GM19035 (cell line): ENCODE measurements at regions not wholly inside any gene's neighbourhood (a gene's known extent, or its start where the extent isn't known, plus 50 kb on each side); places are given as distances from the start of the nearest gene placed in this dataset.
"Not testable (repeated sequence)": the region's sequence is repeated elsewhere in the genome, so short reads cannot be mapped to it uniquely, and the experiment has no call there.

Experiments
- ATAC-seq: cut with Tn5 transposase; IDR thresholded peaks from one replicate; pipeline ENCODE4 v1.9.1; 2021; ENCODE audit not compliant: unreplicated experiment

DNA sequence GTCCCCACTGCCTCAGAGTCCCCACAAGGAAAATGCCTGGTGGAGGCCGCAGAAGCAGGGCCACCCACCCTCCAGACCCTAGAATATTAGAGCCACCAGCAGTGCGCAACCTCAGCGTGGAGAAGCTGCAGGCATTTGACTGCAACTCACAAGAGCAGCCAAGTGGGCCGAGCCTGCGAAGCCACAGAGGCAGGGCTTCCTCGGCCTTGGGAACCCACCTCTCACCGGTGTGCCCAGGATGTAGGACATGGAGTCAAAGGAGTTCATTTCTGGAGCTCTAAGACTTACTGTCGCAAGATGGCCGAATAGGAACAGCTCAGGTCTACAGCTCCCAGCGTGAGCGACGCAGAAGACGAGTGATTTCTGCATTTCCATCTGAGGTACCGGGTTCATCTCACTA is 397.9 kb upstream of the PIK3R1 start:
- no peak for ATAC-seq

DNA sequence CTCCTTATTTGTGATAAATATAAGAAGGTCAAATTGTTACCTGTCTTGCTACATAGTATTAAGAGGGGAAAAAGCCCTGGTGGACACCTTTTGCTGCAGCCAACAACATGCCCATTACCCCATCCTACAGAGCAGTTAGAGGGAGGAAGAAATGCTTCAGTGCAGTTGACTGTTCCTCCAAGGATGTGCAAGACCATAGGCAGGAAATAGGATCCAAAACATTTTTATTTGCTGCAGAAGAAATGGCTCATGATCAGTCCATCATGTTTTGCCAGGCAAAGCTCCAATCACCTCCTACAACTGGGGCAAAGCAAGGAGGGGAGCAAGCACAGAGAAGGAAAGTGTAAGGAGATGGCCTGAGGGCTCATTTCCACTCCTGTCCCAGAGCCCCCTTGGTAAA is 399.1 kb upstream of the PIK3R1 start:
- no peak for ATAC-seq

- no peak for ATAC-seq
These were observed 399.8 kb upstream of the PIK3R1 start for GRCh38 chr5:67815455-67816391.

DNA sequence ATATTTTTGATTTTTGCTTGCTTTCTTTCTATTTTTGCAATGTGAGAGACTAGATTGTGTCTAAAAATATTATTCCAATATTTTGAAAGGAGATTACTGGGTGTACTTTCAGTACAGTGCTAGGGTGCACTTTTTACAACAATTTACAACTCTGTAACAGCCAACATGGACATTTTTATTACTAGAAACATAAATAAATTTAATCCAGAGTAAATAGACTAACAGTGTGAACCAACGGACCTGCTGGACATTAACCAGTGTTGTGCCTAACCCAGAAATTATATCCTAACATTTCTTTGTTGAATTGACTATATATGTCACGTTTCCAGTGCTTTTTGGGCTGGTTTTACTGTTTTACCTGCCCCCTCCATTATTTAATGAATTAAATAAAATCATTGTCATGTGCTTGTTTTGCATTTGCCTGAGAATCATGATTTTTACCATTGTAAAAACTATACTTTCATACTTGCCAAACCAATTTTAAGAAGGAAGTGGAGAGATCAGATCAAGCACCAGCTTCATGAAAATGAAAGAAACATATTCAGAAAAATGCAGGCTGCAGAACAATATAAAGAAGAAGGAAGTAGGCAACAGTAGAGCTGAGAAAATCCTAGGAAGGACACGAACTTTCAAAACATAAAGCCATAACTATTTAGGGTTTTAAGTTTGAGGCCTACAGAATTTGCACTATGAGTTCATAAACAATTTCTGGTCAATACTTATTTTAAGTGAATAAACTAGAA is 400.8 kb upstream of the PIK3R1 start:
- no peak for ATAC-seq

DNA sequence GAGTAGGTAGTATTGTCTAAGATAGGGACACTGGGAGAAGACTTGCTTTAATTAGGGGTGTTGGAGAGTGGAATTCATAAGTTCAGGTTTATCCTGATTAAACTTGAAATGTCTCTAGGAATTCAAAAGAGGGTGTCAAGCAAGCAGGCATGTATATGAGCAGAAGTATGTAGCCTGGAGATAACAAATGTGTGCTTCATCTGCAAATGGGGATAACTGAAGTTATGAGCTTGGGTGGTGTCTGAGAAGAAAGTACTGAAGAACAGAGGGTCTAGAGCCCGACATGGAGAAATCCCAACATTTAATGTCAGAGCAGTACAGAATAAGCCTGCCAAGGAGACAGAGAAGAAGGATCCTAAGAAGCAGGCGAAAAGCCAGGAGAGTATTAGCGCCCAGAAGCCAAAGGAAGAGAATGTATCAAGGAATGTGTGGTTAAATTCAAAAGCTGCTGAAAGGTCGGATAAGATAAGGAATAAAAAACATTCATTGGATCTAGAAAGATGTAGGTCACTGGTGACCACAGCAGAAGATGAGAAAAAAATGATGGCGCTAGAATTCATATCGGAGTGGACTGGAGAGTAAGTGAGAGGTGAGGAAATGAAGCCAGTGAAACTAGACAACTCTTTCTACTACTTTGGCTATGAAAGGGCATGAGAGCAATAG is 401.5 kb upstream of the PIK3R1 start:
- no peak for ATAC-seq

DNA sequence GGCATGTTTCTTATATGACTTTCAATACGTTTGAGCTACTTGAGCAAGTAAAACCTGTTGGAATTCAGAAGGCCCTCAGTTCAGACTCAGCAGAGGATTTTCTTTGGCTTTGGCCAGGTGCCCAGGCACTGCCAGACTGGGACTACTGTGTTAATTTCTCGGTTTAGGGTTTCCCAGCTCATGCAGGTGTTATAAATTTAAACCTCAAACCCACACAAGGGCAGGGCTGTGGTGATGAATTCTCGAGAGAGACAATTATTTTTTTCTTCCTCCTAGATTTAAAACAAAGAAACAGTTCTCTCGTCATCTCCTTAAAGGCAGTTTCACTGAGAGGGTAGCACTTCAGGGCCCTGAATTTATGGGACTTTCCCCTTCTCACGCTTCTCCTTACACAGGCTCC is 406.0 kb upstream of the PIK3R1 start:
- no peak for ATAC-seq

- no peak for ATAC-seq
These were observed 407.2 kb upstream of the PIK3R1 start for GRCh38 chr5:67808340-67808739.

DNA sequence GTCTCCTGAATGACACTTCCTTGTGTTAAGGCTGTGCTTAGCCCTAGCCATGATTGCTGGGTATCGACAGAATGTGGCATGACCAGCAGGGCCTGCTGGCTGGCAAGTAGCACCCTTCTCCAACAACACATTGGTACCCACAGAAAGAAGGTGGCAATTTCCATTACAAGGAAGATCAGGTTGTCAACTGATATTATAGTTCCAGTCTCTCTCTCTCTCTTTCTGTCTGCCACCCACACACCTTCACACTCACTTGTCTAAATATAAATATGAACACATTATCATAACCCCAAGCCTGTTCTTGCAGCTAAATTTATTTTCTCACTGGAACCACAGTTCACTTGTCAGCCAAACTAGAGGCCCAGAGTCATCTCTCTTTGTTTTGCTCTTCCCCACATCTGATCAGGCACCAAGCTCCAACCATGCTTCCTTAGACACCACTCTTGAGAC is 408.1 kb upstream of the PIK3R1 start:
- ATAC-seq: peak; percentile 52

DNA sequence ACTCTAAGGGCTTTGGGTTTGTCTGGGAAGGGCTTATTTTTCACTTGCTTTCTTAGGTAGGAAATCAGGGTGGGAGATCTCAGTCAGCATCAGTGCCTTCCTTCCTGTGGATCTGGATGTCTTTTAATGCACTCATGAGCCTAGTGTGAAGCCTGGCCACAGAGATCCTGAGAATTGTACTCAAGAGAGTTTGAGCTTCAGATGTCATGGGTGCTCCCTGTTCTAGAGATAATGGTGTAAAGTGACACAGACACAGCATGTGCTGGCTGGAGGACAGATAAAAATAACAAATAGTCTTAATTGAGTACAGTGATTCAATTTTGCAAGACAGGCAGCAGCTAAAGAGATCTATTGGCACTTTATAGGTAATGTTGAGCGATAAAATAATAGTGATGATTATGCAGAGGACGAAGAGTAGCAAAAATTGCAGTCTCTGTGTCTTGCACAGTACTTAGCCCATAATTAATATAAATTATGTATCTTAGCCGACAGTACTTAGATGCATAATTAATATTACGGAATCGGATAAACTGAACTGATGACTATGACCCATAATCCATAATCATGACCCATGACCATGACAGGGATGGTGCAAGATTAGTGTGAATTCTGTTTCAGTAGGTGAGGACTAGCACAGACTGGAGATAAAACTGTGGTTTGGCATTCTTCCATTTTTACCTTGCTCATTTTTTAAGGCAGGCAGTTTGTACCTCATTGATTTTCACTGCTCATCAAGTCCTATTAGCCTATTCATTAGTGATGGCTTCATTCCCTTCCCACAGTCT is 408.7 kb upstream of the PIK3R1 start:
- no peak for ATAC-seq

DNA sequence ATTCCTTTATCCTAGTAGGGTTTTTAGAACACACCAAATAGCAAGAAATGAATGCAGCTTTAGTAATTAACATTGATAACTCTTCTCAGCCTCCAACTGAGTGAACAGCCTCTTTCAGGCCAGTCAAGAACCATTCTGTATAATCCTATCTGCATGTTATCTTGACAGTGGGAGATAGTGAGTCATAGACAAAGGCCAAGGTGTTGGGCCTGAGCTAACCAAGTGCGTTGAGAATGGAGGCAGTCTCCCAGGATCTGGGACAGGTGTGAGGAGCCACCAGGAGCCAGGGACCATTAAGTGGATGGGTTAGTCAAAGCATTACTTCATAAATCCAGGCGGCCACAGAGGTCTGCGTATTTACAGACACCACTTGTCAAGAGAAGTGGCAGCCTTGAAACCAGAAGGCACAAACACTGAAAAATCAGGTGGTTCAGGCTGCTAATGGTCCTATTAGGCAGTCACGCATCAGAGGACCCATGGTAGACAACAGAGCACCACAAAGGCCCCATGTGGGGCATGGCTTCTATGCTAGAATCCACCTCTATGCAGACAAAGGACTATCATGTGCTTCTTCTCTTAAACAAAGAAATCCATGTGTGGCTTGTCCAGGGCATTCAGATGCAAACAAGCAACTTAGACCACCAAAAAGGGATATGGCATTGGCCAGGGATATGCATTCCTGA is 409.7 kb upstream of the PIK3R1 start:
- no peak for ATAC-seq

DNA sequence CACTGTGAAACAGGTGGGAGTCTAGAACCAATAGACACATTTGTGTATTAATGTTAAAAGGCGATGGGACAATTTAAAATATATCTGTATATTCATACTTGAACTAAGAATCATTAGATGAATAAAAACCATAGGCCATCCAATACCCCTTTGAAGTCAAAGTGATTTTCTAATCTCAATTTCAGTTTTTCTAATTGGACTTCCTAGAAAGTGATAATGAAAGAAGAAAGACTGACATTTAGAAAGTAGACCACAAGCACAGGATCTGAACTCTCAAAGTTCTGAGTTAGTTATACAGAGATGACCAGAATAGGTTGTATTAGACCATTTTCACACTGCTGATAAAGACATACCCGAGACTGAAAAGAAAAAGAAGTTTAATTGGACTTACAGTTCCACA is 412.8 kb upstream of the PIK3R1 start:
- no peak for ATAC-seq

GRCh38 chr5:67799732-67800234 is 415.8 kb upstream of the PIK3R1 start:
- ATAC-seq: no peak

DNA sequence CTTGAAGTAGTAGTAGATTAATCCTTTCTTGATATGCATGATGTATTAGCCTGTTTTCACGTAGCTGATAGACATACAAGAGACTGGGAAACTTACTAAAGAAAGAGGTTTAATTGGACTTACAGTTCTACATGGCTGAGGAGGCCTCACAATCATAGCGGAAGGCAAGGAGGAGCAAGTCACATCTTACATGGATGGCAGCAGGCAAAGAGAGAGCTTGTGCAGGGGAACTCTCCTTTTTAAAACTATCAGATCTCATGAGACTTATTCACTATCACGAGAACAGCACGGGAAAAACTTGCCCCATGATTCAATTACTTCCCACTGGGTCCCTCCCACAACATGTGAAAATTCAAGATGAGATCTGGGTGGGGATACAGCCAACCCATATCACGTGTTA is 417.1 kb upstream of the PIK3R1 start:
- not testable (repeated sequence) for ATAC-seq

GRCh38 chr5:67795781-67796477 is 419.6 kb upstream of the PIK3R1 start:
- ATAC-seq: no peak

- no peak for ATAC-seq
These were observed 421.6 kb upstream of the PIK3R1 start for GRCh38 chr5:67793966-67794365.

GRCh38 chr5:67793418-67793817 is 422.1 kb upstream of the PIK3R1 start:
- no peak for ATAC-seq

- no peak for ATAC-seq
These were observed 422.7 kb upstream of the PIK3R1 start for GRCh38 chr5:67792891-67793290.

- ATAC-seq: no peak
These were observed 425.2 kb upstream of the PIK3R1 start for GRCh38 chr5:67790390-67790789.

DNA sequence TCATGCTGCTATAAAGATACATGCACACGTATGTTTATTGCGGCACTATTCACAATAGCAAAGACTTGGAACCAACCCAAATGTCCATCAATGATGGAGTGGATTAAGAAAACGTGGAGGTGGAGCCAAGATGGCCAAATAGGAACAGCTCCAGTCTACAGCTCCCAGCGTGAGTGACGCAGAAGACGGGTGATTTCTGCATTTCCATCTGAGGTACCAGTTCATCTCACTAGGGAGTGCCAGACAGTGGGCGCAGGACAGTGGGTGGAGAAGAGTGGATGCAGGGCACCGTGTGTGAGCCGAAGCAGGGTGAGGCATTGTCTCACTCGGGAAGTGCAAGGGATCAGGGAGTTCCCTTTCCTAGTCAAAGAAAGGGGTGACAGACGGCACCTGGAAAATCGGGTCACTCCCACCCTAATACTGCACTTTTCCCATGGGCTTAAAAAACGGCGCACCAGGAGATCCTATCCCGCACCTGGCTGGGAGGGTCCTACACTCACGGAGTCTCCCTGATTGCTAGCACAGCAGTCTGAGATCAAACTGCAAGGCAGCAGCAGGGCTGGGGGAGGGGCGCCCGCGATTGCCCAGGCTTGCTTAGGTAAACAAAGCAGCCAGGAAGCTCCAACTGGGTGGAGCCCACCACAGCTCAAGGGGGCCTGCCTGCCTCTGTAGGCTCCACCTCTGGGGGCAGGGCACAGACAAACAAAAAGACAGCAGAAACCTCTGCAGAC is 435.5 kb upstream of the PIK3R1 start:
- not testable (repeated sequence) for ATAC-seq
